Suprapubic skin (tissue), 4 donors: ENCODE measurements at regions not wholly inside any gene's neighbourhood (a gene's known extent, or its start where the extent isn't known, plus 50 kb on each side); places are given as distances from the start of the nearest gene placed in this dataset.

Experiments
- DNase-seq, 2 donors: peaks; one replicate each; pipeline ENCODE4 v3.0.0-alpha.2; 2019; ENCODE audit warnings: low spot score in 2 of 2
- H3K27ac ChIP-seq: fragments of 200-600 bp; sonication (generic); one replicate; pipeline ENCODE4 v1.5.1; 2019
- H3K27me3 ChIP-seq: fragments of 200-600 bp; sonication (generic); one replicate; pipeline ENCODE4 v1.5.1; 2019
- H3K36me3 ChIP-seq: fragments of 200-600 bp; sonication (generic); one replicate; pipeline ENCODE4 v1.5.1; 2019
- H3K4me1 ChIP-seq: fragments of 200-600 bp; sonication (generic); one replicate; pipeline ENCODE4 v1.5.1; 2019
- H3K4me3 ChIP-seq: fragments of 200-600 bp; sonication (generic); one replicate; pipeline ENCODE4 v1.5.1; 2019; ENCODE audit warnings: mild to moderate bottlenecking
- H3K9me3 ChIP-seq: fragments of 200-600 bp; sonication (generic); one replicate; pipeline ENCODE4 v1.5.1; 2019
- CTCF ChIP-seq, 2 donors: fragments of 200-600 bp in 1 of 2; fragments of 450-650 bp in 1 of 2; sonication (generic) in 1 of 2; IDR thresholded peaks; one replicate each; pipeline ENCODE4 v1.5.1; 2016 to 2019; ENCODE audit warnings: antibody characterized with exemption in 2 of 2, mild to moderate bottlenecking in 1 of 2, moderate library complexity in 1 of 2
- EP300 ChIP-seq: sonication (generic); formaldehyde crosslinking; IDR thresholded peaks from one replicate; pipeline ENCODE4 v1.6.1; 2017; ENCODE audit warnings: antibody characterized with exemption
- POLR2A ChIP-seq, 2 donors: fragments of 450-650 bp; IDR thresholded peaks; one replicate each; pipeline ENCODE4 v1.6.1; 2017; ENCODE audit warnings: antibody characterized with exemption in 2 of 2, mild to moderate bottlenecking in 2 of 2, moderate library complexity in 2 of 2
- POLR2AphosphoS5 ChIP-seq, 3 donors: sonication (generic); formaldehyde crosslinking; IDR thresholded peaks; one replicate each; pipeline ENCODE4 v1.6.1; 2017; ENCODE audit warnings: antibody characterized with exemption in 3 of 3
- WGBS: methylation state at CpG from one replicate; pipeline ENCODE4 v1.1.5; 2018; 5-methylcytosine and 5-hydroxymethylcytosine counted together

- WGBS, result 73% methylated on average over 8 of the region's 8 CpGs
- no peak for DNase-seq
Measured at GRCh38 chr2:44836174-44836573, 105.3 kb upstream of the SIX3 start.

GRCh38 chr2:44836916-44837315 is 104.6 kb upstream of the SIX3 start:
- Histone ChIP-seq H3K4me1 (no peaks in the 10 kb centered on the region), H3K27me3 (no peaks in the 10 kb centered on the region), H3K4me3 (no peak overlapping the region), H3K36me3 (no peaks in the 10 kb centered on the region), H3K9me3 (no peaks in the 10 kb centered on the region), H3K27ac (no peak overlapping the region)
- TF ChIP-seq POLR2A (IDR thresholded peaks at IDR 0.05), result no peak
- TF ChIP-seq CTCF (IDR thresholded peaks at IDR 0.05), result no peak
- no peak for TF ChIP-seq POLR2AphosphoS5 (IDR thresholded peaks at IDR 0.05)
- TF ChIP-seq EP300, result no peak
- no peak for DNase-seq
- 100% methylated on average over 1 of the region's 1 CpG for WGBS

More at GRCh38 chr2:44836174-44836573, 105.3 kb upstream of the SIX3 start:
- TF ChIP-seq EP300, result no peak
- TF ChIP-seq CTCF (IDR thresholded peaks at IDR 0.05), result no peak
- TF ChIP-seq POLR2A (IDR thresholded peaks at IDR 0.05), result no peak
- TF ChIP-seq POLR2AphosphoS5 (IDR thresholded peaks at IDR 0.05), result no peak
- no peaks in the 10 kb centered on the region for H3K4me1 ChIP-seq
- no peaks in the 10 kb centered on the region for H3K9me3 ChIP-seq
- no peaks in the 10 kb centered on the region for H3K36me3 ChIP-seq
- no peak overlapping the region for H3K4me3 ChIP-seq
- H3K27ac ChIP-seq, result no peak overlapping the region
- H3K27me3 ChIP-seq, result no peaks in the 10 kb centered on the region

GRCh38 chr2:44838116-44838790 is 103.2 kb upstream of the SIX3 start:
- no peaks in the 10 kb centered on the region for H3K9me3 ChIP-seq
- no peaks in the 10 kb centered on the region for H3K36me3 ChIP-seq
- no peak for TF ChIP-seq EP300
- no peak for TF ChIP-seq CTCF (IDR thresholded peaks at IDR 0.05)
- TF ChIP-seq POLR2A (IDR thresholded peaks at IDR 0.05), result no peak
- no peak for TF ChIP-seq POLR2AphosphoS5 (IDR thresholded peaks at IDR 0.05)
- no peaks in the 10 kb centered on the region for H3K27me3 ChIP-seq
- no peaks in the 10 kb centered on the region for H3K4me1 ChIP-seq
- no peak overlapping the region for H3K4me3 ChIP-seq
- DNase-seq, result no peak
- no peak overlapping the region for H3K27ac ChIP-seq
- WGBS, result 80% methylated on average over 12 of the region's 13 CpGs

- H3K4me3 ChIP-seq, result no peak overlapping the region
- no peaks in the 10 kb centered on the region for H3K4me1 ChIP-seq
- WGBS, result 79% methylated on average over 5 of the region's 5 CpGs
- H3K36me3 ChIP-seq, result no peaks in the 10 kb centered on the region
- H3K27ac ChIP-seq, result no peak overlapping the region
- no peaks in the 10 kb centered on the region for H3K9me3 ChIP-seq
- DNase-seq, result no peak
- no peaks in the 10 kb centered on the region for H3K27me3 ChIP-seq
- TF ChIP-seq CTCF (IDR thresholded peaks at IDR 0.05) (no peak), EP300 (no peak), POLR2A (IDR thresholded peaks at IDR 0.05) (no peak), POLR2AphosphoS5 (IDR thresholded peaks at IDR 0.05) (no peak)
Measured at GRCh38 chr2:44839370-44839769, 102.1 kb upstream of the SIX3 start.

- H3K27ac ChIP-seq, result no peak overlapping the region
- H3K4me3 ChIP-seq, result no peak overlapping the region
- no peaks in the 10 kb centered on the region for H3K9me3 ChIP-seq
- no peaks in the 10 kb centered on the region for H3K27me3 ChIP-seq
- 86% methylated on average over 10 of the region's 10 CpGs for WGBS
- no peaks in the 10 kb centered on the region for H3K4me1 ChIP-seq
- TF ChIP-seq POLR2A (IDR thresholded peaks at IDR 0.05) (no peak), POLR2AphosphoS5 (IDR thresholded peaks at IDR 0.05) (no peak)
- H3K36me3 ChIP-seq, result no peaks in the 10 kb centered on the region
- DNase-seq, result no peak
Measured at GRCh38 chr2:44839771-44840502, 101.6 kb upstream of the SIX3 start.
